Activated CD8-positive, alpha-beta memory T cell treated with anti-CD3 and anti-CD28 coated beads for 48 hours (primary cell): ENCODE measurements at regions not wholly inside any gene's neighbourhood (a gene's known extent, or its start where the extent isn't known, plus 50 kb on each side); places are given as distances from the start of the nearest gene placed in this dataset.

Experiments used
- DNase-seq, 3 experiments: peaks; one replicate each; pipeline ENCODE4 v3.0.0-alpha.2; 2020; ENCODE audit warnings: low read depth in 2 of 3, low spot score in 2 of 3

DNA sequence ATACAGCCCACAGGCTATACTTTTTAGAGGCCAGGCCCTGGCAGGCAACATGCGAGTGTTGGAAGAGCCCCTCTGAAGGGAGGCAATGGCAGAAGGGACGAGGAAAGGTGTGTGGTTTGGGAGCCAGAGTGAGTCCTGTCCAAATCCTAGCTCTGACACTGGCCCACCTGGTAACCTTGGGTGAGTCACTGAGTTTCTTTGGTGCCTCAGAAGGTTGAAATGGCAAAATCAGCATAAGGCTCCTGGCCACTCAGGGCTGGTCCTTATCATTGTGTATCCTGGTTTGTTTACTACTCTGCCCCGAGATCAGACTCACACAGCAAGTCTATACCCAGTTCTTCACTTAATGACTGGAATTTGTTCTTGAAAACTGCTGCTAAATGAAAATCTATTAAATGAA is 71.4 kb upstream of the TLE3 start:
- DNase-seq = no peak

DNA sequence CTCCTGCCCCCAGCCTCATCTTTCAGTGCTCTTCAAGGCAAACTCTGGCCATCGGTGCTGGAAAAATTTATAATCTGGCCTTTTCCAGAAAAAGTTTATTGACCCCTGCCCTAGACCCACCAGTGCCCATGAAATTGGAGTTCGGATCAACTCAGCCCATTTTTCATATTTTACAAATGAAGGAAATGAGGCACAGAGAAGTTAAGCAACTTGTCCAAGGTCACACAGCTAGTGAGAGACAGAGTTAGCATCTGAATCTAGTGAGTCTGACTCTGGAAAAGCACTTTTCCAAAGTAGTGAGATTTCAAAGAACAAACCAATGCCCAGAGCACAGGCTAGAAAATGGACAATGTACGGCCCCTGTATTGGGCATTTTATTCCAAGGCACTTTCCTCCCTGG is 69.4 kb upstream of the TLE3 start:
- DNase-seq = no peak

DNA sequence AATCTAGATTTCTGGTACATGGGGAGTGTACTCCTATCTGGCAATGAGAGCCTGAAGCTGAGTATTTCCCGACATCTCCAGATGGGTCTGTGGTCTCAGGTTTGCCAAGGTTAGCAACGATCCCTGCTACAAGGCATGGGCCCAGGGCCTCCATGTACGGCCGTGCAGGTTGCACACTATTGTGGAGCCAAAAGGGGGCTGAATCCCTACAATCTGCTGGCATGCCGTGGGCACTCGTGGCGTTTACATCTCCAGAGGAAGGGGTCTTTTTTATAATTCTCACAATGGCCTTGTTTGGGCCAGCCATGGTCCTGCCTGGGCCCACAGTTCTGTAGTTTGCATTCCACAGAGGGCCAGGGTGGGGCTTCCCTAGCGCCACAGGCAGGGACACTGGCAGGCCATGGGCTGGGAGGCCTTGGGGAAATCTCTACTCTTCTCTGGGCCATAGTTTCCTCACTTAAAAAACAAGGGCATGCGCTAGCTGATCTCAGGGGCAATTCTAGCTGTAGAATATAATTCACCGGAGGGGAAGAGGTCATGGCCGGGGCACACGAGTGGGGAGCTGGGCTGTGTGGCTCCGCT is 68.9 kb upstream of the TLE3 start:
- no peak for DNase-seq

DNA sequence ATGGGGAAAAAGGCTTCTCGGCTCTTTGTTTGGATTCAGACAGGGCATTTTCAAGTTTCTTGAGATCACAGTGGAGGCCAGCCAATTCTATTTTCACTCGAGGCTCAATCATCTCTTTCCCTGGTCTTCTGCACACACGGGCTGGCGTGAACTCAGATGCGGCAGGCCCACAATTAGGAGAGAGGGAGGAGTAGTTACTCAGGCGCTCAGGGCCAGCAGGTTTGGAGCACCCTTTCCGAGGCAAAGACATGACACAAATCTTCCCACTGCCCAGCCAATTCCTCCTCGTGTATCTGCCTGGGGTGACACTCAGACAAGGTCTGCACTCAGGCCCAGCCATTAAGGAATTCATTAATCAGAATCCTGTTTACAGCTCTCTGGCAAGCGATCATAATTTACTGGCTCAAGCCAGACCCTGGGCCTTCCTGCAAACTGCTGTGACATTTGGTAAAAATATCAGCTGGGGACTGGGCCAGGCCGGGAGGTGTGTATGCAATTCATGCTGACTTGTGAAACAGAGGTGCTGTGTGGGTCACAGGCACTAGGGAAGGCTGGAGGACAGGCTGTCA is 68.1 kb upstream of the TLE3 start:
- no peak for DNase-seq

DNA sequence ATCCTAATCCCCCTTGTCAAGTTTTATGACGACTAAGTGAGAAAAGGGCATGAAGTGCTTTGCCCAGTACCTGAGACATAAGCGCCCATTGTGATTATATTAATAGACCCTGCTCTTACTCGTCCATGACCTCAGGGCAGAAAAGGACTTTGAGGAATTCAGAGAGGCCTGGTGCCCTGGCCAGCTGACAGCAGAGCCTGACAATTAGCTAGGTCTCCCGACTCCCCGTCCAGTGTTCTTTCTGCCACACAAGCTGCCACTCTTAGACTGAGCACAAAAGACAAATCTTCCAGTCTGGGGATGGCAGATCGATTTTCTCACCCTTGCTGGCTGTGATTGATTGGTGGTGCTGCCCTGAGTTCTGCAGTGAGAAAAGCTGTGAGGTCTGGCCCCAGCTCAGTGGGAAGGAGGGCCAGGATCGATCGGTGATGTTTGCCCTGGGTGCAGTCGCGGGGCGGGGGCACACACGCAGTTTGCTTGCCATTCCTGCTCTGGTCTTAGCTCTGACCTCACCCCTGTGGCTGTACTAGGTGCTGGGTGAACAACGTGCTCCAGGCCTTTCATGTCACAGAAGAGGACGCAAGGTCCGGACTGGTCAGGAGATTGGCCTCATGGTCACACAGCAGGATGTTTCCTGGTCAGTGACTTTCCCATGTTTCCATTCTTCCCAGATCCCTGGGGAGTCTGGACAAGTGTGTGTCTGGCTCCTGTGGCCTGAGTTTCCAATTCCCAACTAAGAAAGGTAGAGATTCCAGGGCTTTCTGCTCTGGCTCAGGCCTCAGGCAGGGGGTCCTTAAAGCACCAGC is 67.4 kb upstream of the TLE3 start:
- DNase-seq = no peak

DNA sequence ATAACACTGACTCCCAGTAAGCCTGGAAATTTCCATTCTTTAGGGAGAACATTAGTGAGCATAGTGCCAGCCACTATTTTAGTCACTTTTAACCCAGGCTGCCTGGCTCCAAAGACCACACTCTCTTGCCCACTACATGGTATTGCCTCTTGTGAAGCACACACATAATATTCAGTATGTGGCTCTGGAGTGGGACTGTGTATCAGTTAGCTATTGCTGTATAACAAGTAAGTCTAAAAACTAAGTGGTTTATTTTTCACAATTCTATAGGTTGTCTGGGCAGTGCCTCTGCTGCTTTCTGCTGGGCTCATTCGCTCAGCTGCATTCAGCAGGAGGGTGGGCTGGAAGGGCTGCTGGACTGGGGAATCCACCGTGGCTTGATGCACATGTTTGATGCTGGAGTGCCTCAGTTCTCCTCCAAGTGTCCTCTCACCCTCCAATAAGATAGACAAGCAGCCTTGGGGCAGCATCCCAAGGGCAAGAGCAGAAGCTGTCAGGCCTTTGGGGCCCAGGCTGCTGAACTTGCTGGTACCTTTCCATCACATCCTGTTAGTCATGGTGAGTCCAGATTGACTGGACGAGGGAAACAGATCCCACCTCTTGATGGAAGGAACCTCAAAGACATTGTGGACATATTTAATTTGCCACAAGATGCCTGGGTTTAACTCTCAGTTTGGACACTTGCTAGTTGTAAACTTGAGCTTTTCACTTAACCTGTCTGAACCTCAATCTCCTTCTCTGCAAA is 66.6 kb upstream of the TLE3 start:
- DNase-seq = no peak

DNA sequence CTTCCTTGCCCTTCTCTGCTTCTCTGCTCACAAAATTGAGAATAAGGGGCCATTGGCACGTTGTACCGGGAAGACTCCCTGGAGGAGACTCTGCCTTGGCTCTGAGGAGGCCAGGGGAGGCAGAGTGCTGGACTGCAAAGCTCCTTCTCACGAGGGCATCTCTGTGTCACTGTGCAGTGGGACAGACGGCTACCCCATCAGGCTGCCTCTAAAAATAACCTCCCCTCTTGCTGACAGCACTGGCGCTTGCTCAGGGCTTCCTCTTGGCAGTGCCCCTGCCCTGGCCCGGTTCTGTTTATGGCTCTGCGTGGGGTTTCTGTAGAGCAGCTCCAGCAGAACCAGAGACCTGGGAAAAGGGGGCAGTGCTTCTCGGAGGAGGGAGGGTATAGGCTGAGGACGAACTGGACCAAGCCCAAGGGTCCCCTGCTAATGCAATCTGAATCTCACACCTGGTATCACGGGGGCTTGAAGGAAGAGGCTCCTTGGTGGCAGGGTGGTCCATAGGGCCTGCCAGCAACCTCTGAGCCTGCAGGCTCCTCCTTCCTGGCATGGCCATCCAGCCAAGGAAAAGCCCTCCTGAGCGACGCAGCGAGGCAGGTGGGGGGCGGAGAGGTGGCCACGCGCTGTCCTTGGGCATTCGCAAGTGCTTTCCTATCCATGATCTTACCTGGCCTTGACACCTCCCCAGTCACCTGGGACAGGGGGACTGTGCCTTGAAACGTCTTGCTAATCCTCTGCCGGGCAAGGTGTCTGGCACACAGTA is 63.3 kb upstream of the TLE3 start:
- no peak for DNase-seq

DNA sequence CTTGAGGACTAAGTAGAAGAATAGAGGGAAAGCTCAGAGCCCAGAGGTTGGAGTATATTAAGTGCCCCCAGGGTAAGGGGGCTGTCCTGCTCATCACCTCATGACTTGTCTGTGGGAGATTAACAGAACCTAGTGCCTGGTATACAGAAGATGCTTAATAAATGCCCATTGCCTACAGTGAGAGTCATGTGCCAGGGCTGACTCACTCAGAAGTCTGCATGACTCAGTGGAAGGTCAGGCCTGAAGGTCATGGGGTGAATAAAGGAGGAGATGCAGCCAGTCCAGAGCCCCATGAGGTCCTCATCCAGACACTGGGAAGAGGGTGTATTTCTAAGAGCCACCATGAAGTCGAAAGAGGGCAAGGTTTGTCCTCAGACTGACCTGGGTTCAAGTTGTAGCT is 62.5 kb upstream of the TLE3 start:
- no peak for DNase-seq

DNA sequence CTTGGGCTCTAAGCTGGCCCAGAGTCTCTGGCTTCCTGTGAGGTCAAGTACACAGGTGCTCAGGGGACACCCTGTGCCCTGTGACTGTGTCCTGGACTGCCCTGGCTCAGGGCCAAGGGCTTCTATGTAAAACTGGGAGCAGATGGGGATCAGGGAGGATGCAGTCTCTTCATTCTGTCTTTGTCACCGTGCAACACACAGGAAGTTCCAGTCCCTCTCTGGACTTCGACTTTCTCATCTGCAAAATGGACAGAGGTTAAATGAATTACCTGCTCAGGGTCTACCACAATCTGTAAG is 61.9 kb upstream of the TLE3 start:
- no peak for DNase-seq

DNA sequence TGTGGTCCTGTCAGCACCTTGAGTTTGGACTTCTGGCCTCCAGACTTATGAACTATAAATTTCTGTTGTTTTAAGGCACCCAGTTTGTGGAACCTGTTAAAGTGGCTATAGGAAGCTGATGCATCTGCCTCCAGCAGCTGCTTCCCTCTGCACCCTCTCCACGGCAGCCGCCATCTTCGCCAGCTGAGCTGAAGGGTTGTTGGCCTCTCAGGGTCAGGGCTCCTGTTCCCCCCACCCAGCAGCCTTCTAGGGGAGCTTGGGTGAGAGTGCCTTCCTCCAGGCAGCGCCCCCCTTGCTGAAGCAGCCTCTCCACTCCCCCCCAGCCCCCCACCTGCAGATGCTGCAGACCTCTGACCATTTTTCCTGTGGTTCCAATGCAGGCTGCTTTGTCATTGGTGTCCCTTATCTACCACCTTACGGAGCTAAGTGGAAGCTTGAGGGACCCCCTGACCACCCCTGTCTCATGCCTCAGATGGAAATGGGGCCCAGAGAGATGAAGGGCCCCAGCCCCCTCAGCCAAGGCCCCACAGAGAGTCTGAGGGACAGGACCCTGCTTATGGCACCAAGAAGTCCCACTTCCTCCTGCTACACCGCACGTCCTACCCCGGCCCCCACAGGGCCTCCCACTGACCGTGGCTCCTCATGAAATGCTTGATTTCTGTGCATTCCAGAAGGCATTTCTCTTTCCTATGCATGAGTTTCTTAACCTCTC is 61.4 kb upstream of the TLE3 start:
- DNase-seq = no peak

DNA sequence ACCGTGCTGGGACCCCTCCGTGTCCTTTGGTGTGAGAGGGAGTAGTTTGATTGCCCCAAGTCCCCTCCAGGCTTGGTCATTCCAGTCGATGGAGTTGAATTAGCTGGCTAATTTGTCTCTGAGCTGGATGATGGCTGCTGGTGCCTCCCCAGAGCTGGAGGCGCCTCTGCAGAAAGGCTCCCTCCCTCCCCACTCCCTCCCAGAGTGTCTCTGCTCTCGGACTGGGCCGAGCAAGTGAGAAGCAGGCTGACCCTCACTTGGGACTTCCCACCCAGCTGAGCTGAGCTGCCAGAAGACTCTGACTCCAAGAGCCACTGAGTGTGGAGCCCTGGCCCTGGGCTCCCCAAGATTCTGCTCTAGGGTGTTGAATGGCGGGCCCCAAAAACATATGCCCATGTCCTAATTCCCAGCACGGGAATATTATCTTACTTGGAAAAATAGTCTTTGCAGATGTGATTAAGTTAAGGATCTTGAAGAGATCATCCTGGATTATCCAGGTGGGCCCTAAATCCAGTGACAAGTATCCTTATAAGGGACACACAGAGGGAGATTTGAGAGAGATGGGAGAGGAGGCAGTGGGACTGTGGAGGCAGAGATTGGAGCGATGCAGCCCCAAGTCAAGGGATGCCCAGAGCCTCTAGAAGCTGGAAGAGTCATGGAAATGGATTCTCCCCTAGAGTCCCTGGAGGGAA is 60.7 kb upstream of the TLE3 start:
- no peak for DNase-seq

DNA sequence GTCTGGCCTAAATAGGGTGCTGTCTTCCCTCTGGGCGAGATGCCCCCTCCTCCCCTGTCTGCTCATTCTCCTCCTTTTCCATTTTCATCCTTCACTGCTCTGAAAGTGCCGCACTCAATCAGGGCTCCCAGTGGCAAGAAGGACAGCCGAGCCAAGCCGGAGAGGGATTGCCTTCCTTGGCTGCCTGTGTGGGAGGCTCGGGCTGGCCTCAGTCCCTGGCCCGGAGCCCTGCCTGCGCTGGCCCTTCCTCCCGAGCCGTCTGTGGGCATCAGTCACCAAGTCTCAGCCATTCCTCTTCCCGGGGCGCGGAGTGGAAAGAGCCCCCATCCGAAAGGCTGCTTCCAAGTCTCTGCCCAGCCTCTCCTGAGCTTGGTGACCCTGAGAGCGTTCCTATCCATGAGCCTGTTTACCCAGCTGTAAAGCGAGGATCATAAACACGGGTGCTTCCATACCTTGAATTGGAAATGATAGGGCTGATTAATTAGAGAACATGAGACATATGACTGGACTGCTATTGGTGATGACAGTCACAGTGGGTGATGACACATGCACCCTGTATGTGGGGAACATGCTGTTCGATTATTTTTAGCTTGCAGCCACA is 59.1 kb upstream of the TLE3 start:
- no peak for DNase-seq

DNA sequence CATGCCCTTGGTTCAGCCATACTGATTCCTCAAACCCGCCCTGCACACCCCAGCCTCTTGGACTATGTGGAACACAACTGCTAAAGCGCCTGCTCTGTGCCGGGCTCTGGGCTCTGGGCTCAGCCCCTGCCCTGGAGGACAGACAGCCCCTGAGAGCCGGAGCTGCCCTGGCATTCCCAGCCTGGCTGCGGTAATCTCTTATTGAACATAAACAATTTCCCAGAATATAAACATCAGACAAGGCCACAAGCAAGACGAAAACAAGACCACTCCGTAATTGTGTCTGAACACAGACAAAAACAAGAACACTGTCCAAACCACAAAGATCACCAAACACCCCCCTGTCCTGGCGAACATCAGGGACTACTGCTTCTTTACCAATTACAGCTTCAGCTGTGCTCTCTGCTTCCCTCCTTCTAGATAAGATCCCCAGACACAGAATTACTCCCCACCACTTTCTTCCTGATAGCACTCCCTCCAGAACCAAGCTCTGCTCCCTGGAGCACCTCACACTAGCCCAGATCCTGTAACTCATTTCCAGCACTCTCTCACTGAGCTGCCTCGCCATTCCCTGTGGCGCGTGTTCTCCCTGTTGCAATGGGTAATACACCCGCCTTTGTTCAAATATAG is 57.1 kb upstream of the TLE3 start:
- DNase-seq = no peak

DNA sequence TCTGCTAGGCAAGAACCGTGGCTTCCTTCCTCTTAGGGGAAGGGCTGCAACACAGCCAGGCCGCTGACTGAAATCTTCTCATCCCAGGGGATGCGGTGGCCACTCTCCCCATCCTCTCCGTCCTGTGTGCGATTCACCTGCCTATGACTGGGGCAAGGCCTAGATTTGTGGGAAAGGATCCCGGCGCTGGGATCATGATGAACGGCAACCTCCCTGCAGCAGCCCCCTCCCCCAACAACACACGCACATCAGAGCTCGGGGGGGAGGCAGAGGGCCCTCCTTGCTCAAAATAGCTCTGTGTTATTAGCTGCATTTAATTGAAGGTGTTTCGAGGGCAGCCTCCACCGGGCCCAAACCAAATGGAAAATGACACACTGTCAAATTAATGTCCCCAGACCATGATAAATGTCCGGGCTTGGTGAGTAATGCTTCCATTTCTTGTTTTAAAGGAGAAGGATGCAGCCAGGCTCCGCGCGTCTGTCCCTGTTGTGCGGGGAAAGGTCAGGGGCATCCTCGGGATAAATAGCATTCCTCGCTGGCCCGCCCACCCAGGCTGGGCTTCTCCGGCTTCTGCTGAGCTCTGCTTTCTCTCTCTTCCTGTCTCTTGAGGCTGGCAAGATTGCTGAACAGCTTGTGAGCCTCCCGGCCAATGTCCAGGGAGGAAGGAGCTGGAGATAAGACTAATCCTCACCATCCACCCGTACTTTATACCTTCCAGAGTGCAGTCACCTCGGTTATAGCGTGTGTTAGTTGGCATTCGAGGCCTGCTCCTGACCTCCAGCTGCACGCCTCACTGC is 56.4 kb upstream of the TLE3 start:
- DNase-seq = no peak

DNA sequence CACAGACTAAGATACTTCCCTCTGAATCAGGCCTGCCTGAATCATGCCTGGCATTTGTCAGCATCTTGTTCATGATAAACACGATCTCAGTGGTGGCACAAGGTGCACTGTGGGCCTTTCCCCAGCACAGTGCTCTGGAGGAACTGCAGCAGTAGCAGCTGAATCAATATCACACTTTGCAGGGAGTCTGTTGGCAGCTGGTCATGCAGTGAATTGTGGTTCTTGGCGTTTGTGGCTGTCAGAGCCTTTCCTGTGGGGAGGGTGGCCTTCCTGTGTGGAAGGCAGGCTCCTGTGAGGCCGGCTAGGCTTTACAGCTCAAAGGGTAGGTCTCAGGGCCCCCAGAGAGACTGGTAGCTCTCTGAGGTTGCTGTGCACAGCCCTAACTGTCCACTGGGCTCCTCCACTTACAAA is 54.4 kb upstream of the TLE3 start:
- DNase-seq = no peak

DNA sequence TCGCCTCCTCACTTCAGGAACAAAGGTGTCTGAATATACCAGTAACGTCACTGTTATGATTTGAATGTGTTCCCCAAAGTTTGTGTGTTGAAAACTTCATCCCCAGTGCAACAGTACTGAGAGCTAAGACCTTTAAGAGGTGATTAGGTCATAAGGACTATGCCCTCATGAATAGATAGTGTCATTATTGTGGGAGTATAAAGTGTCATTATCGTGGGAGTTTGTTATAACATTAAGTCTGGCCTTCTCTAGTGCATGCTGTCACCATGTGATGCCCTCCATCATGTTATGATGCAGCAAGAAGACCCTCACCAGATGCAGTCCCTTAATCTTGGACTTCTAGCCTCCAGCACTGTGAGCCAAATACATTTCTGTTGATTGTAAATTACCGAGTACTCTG is 53.7 kb upstream of the TLE3 start:
- no peak for DNase-seq

DNA sequence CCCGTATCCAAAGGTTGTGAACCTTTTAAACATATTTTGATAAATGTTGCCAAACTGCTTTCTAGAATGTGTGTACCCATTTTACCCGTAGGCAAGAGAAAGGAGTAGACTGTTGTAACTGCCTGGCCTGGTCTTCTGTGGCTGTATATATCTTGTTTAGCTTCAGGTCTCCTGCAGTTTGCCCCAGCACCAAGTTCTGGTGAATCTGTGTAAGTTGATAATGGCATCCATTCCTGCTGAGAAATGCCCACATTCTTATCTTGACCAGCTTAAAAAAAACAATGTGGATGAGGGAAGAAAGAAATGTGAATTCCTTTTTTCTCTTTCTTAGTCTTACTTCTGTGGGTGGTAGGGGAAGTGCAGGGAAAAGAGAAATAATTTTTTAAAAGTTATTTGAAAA is 53.3 kb upstream of the TLE3 start:
- no peak for DNase-seq

DNA sequence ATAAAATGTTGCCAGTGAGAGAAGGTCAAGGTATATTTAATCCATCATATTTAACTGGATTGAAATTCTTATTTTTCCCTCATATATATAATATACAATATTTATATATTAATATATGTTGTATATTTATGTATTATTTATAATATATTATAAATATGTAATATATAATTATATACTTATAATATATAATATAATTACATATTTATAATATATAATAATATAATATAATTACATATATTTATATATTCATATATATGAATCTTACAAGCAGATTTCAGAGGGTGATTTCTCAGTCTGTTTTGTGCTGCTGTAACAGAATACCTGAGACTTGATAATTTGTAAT is 52.7 kb upstream of the TLE3 start:
- DNase-seq = no peak
